ENCODE measurements at regions not wholly inside any gene's neighbourhood (a gene's known extent, or its start where the extent isn't known, plus 50 kb on each side); places are given as distances from the start of the nearest gene placed in this dataset.

GRCh38 chr5:90185897-90186468 is 223.6 kb downstream of the CETN3 start:
- DNase-seq, result no peak

- DNase-seq, result no peak
Observed at GRCh38 chr5:90184764-90185163, 224.8 kb downstream of the CETN3 start.

GRCh38 chr5:90182726-90183125 is 226.8 kb downstream of the CETN3 start:
- DNase-seq, result no peak

- DNase-seq, result no peak
Observed at GRCh38 chr5:90174236-90174635, 235.3 kb downstream of the CETN3 start.

- DNase-seq, result no peak
Observed at GRCh38 chr5:90173299-90174030, 236.1 kb downstream of the CETN3 start.

- no peak for DNase-seq
Observed at GRCh38 chr5:90171466-90171865, 238.1 kb downstream of the CETN3 start.

- DNase-seq, result no peak
Observed at GRCh38 chr5:90170261-90170660, 239.3 kb downstream of the CETN3 start.

- DNase-seq, result no peak
Observed at GRCh38 chr5:90169078-90169477, 240.5 kb downstream of the CETN3 start.

- no peak for DNase-seq
Observed at GRCh38 chr5:90168399-90168798, 241.2 kb downstream of the CETN3 start.

- DNase-seq, result no peak
Observed at GRCh38 chr5:90166816-90167215, 242.7 kb downstream of the CETN3 start.

- DNase-seq, result no peak
Observed at GRCh38 chr5:90162324-90162723, 247.2 kb downstream of the CETN3 start.

- DNase-seq, result peak; percentile 38
Observed at GRCh38 chr5:90161414-90161813, 248.1 kb downstream of the CETN3 start.

- no peak for DNase-seq
Observed at GRCh38 chr5:90158131-90158530, 251.4 kb downstream of the CETN3 start.

GRCh38 chr5:90153031-90153430 is 256.5 kb downstream of the CETN3 start:
- no peak for DNase-seq

- DNase-seq, result no peak
Observed at GRCh38 chr5:90144625-90145327, 264.8 kb downstream of the CETN3 start.

GRCh38 chr5:90142541-90142940 is 267.0 kb downstream of the CETN3 start:
- DNase-seq, result no peak

- no peak for DNase-seq
Observed at GRCh38 chr5:90141984-90142383, 267.6 kb downstream of the CETN3 start.

- DNase-seq, result no peak
Observed at GRCh38 chr5:90136952-90137528, 272.5 kb downstream of the CETN3 start.

GRCh38 chr5:90135779-90136378 is 273.7 kb downstream of the CETN3 start:
- DNase-seq, result no peak

- no peak for DNase-seq
Observed at GRCh38 chr5:90134892-90135291, 274.7 kb downstream of the CETN3 start.

GRCh38 chr5:90134381-90134780 is 275.2 kb downstream of the CETN3 start:
- no peak for DNase-seq

- DNase-seq, result no peak
Observed at GRCh38 chr5:90133941-90134340, 275.6 kb downstream of the CETN3 start.

- DNase-seq, result no peak
Observed at GRCh38 chr5:90131383-90132133, 278.0 kb downstream of the CETN3 start.

Measured in kidney glomerular epithelial cell (primary cell).